SK-N-SH (cell line): ENCODE measurements at regions not wholly inside any gene's neighbourhood (a gene's known extent, or its start where the extent isn't known, plus 50 kb on each side); places are given as distances from the start of the nearest gene placed in this dataset.
A peak's percentile ranks its signal among the peaks of the same experiment; 100 is the strongest.

Experiments used
- CTCF ChIA-PET: fragments of 300-600, 350-600 bp; formaldehyde crosslinking; extraction: SDS; loops from one replicate; lab custom pipeline; 2021; lab: Yijun Ruan, JAX
- POLR2A ChIA-PET: fragments of 350-600 bp; sonication (Branson Sonifier 250); formaldehyde crosslinking; extraction: SDS; loops from one replicate; lab custom pipeline; 2020; ENCODE audit warnings: antibody characterized with exemption, inconsistent platforms; lab: Yijun Ruan, JAX
- DNase-seq: peaks from one replicate; pipeline ENCODE4 v3.0.0; 2012
- H2AFZ ChIP-seq: fragments of 200-600 bp; sonication (generic); 2 replicates; pipeline ENCODE4 v1.8.1; 2016; ENCODE audit warnings: antibody characterized with exemption, mild to moderate bottlenecking, low read depth
- H3F3A ChIP-seq: fragments of 200-600 bp; sonication (generic); replicated peaks from 2 replicates; pipeline ENCODE3; 2016; ENCODE audit warnings: antibody characterized with exemption, mild to moderate bottlenecking; ENCODE audit not compliant: insufficient read depth
- H3K27ac ChIP-seq, 2 experiments: fragments of 200-500 bp in 1 of 2; fragments of 200-600 bp in 1 of 2; sonication (Bioruptor generic) in 1 of 2; sonication (generic), shearing (Covaris generic) in 1 of 2; 2 replicates each; pipeline versions ENCODE4 v1.5.1 to v1.6.1; 2014 to 2016; ENCODE audit warnings: low read depth in 2 of 2, inconsistent platforms in 1 of 2, low read length in 1 of 2, mild to moderate bottlenecking in 1 of 2, mixed read lengths in 1 of 2
- H3K27me3 ChIP-seq: fragments of 200-600 bp; sonication (generic), shearing (Covaris generic); 2 replicates; pipeline ENCODE4 v1.6.1; 2016; ENCODE audit warnings: mixed run types; ENCODE audit not compliant: insufficient read depth
- H3K36me3 ChIP-seq, 2 experiments: fragments of 200-500 bp in 1 of 2; fragments of 200-600 bp in 1 of 2; sonication (Bioruptor generic) in 1 of 2; sonication (generic) in 1 of 2; replicated peaks in 1 of 2; 2 replicates each; pipeline versions ENCODE3 to v1.5.1; 2014 to 2016; ENCODE audit warnings: low read length in 1 of 2, mild to moderate bottlenecking in 1 of 2; ENCODE audit not compliant: insufficient read depth in 2 of 2, control insufficient read depth in 1 of 2
- H3K4me1 ChIP-seq, 2 experiments: fragments of 200-500 bp in 1 of 2; fragments of 200-600 bp in 1 of 2; sonication (Bioruptor generic) in 1 of 2; sonication (generic), shearing (Covaris generic) in 1 of 2; 2 replicates each; pipeline versions ENCODE4 v1.5.1 to v1.6.1; 2014 to 2016; ENCODE audit warnings: low read depth in 1 of 2, low read length in 1 of 2, mixed run types in 1 of 2; ENCODE audit not compliant: insufficient read depth in 2 of 2, control insufficient read depth in 1 of 2
- H3K4me2 ChIP-seq: fragments of 200-600 bp; sonication (generic), shearing (Covaris generic); 2 replicates; pipeline ENCODE4 v1.6.1; 2017; ENCODE audit warnings: mixed run types
- H3K4me3 ChIP-seq, 2 experiments: fragments of 200-500 bp in 1 of 2; fragments of 200-600 bp in 1 of 2; sonication (Bioruptor generic) in 1 of 2; sonication (generic), shearing (Covaris generic) in 1 of 2; 2 replicates each; pipeline versions ENCODE4 v1.5.1 to v1.8.1; 2014 to 2016; ENCODE audit warnings: low read depth in 2 of 2, inconsistent platforms in 1 of 2, low read length in 1 of 2, mild to moderate bottlenecking in 1 of 2, mixed read lengths in 1 of 2, moderate library complexity in 1 of 2
- H3K79me2 ChIP-seq: fragments of 200-600 bp; sonication (generic); 2 replicates; pipeline ENCODE4 v1.8.1; 2017; ENCODE audit warnings: mild to moderate bottlenecking; ENCODE audit not compliant: insufficient read depth
- H3K9ac ChIP-seq: fragments of 200-600 bp; sonication (generic); 2 replicates; pipeline ENCODE4 v1.6.1; 2017; ENCODE audit warnings: mixed run types
- H3K9me2 ChIP-seq: fragments of 200-600 bp; sonication (generic); 2 replicates; pipeline ENCODE4 v1.6.1; 2017; ENCODE audit warnings: mixed run types
- H3K9me3 ChIP-seq: fragments of 200-600 bp; sonication (generic); 2 replicates; pipeline ENCODE4 v1.6.1; 2017; ENCODE audit warnings: mixed run types, mild to moderate bottlenecking, moderate library complexity
- H4K20me1 ChIP-seq: fragments of 200-600 bp; sonication (generic); 2 replicates; pipeline ENCODE4 v1.6.1; 2017; ENCODE audit warnings: mild to moderate bottlenecking, mixed run types; ENCODE audit not compliant: insufficient read depth
- EZH2phosphoT487 ChIP-seq: fragments of 200-600 bp; sonication (generic); IDR thresholded peaks from 2 replicates; pipeline ENCODE4 v1.6.1; 2017; ENCODE audit warnings: low read depth, mixed run types, mild to moderate bottlenecking, antibody characterized with exemption, moderate library complexity, borderline replicate concordance
- FOSL2 ChIP-seq: IDR thresholded peaks from 2 replicates; pipeline ENCODE4 v1.4.0; 2012; ENCODE audit warnings: low read depth, mild to moderate bottlenecking, moderate library complexity, borderline replicate concordance
- FOXJ3 ChIP-seq: sonication (generic); formaldehyde crosslinking; IDR thresholded peaks from 2 replicates; pipeline ENCODE4 v1.5.1; 2020; ENCODE audit warnings: mild to moderate bottlenecking, missing genetic modification reagents
- GABPA ChIP-seq: IDR thresholded peaks from 2 replicates; pipeline ENCODE4 v1.4.0; 2012; ENCODE audit warnings: low read depth, mild to moderate bottlenecking
- GATA2 ChIP-seq: sonication (generic); formaldehyde crosslinking; IDR thresholded peaks from 2 replicates; pipeline ENCODE4 v1.5.0; 2020; ENCODE audit warnings: mild to moderate bottlenecking, missing genetic modification reagents
- IRF3 ChIP-seq: fragments of 150-350 bp; IDR thresholded peaks from 2 replicates; pipeline ENCODE4 v1.6.1; 2016; ENCODE audit warnings: mild to moderate bottlenecking, low read depth, low read length
- JUND ChIP-seq: IDR thresholded peaks from 2 replicates; pipeline ENCODE4 v1.4.0; 2012
- MAX ChIP-seq: IDR thresholded peaks from 2 replicates; pipeline ENCODE4 v1.4.0; 2012; ENCODE audit warnings: low read depth
- MEF2A ChIP-seq: IDR thresholded peaks from 2 replicates; pipeline ENCODE4 v1.4.0; 2012; ENCODE audit warnings: low read depth, borderline replicate concordance
- REST ChIP-seq: IDR thresholded peaks from 2 replicates; pipeline ENCODE4 v1.6.1; 2012; ENCODE audit warnings: mild to moderate bottlenecking, low read depth, low read length, moderate library complexity
- RXRA ChIP-seq: IDR thresholded peaks from 2 replicates; pipeline ENCODE4 v1.4.0; 2012; ENCODE audit warnings: low read depth, mild to moderate bottlenecking, borderline replicate concordance
- TCF12 ChIP-seq: IDR thresholded peaks from 2 replicates; pipeline ENCODE4 v1.4.0; 2012
- TEAD4 ChIP-seq: IDR thresholded peaks from 2 replicates; pipeline ENCODE4 v1.4.0; 2012; ENCODE audit warnings: mild to moderate bottlenecking, borderline replicate concordance; ENCODE audit not compliant: insufficient read depth
- USF1 ChIP-seq: IDR thresholded peaks from 2 replicates; pipeline ENCODE4 v1.4.0; 2012; ENCODE audit warnings: low read depth, borderline replicate concordance
- YY1 ChIP-seq: IDR thresholded peaks from 2 replicates; pipeline ENCODE4 v1.4.0; 2012; ENCODE audit warnings: low read depth, mild to moderate bottlenecking
- whole genome bisulfite sequencing: methylation state at CpG from one replicate; pipeline ENCODE4 v1.1.6; 2017; ENCODE audit warnings: low lambda C conversion rate; 5-methylcytosine and 5-hydroxymethylcytosine counted together

- CTCF ChIA-PET = interaction anchor here (1.9 kb wide), 1 partner anchor 14 kb away, joined by 6 read pairs; no protein-coding TSS in a partner anchor
- Histone ChIP-seq H3K4me3 (peak overlapping the region in 1 of 2 experiments; percentile 16; a peak in 1 of 4 replicates), H3F3A (no peaks in the 10 kb centered on the region), H4K20me1 (no peaks in the 10 kb centered on the region), H2AFZ (peak overlapping the region; percentile 79; the same call in 1 of the 2 replicates)
- 10% methylated on average over 31 of the region's 46 CpGs for WGBS
- TF ChIP-seq JUND = no peak
- TF ChIP-seq GABPA = no peak
- TF ChIP-seq USF1 = no peak
- TF ChIP-seq REST = no peak
- no peak for TF ChIP-seq FOXJ3 (CRISPR knock-in tag)
- TF ChIP-seq TCF12 = no peak
- TF ChIP-seq MEF2A = no peak
- TF ChIP-seq RXRA = no peak
- TF ChIP-seq YY1 = no peak
- no peak for TF ChIP-seq IRF3
- no peak for TF ChIP-seq TEAD4
- no peak for TF ChIP-seq GATA2 (CRISPR knock-in tag)
- no peak for TF ChIP-seq EZH2phosphoT487
- TF ChIP-seq MAX = no peak
- TF ChIP-seq FOSL2 = no peak
- TF ChIP-seq, all 33 proteins: peak for 0
- peaks cover 18% of the 10 kb centered on the region; the same call in 1 of the 2 replicates for H3K27me3 ChIP-seq
- H3K4me1 ChIP-seq = no peaks in the 10 kb centered on the region
- no peaks in the 10 kb centered on the region for H3K36me3 ChIP-seq
- POLR2A ChIA-PET = no interaction called here
- peak overlapping the region; percentile 52 for H3K4me2 ChIP-seq
- H3K9ac ChIP-seq = no peak overlapping the region
- no peak overlapping the region for H3K27ac ChIP-seq
- peak; percentile 27 for DNase-seq
- H3K9me2 ChIP-seq = no peaks in the 10 kb centered on the region
- no peaks in the 10 kb centered on the region for H3K79me2 ChIP-seq
- no peaks in the 10 kb centered on the region for H3K9me3 ChIP-seq
Measured at GRCh38 chr1:38476111-38476849, 383.3 kb downstream of the RRAGC start.
